ENCODE measurements at regions not wholly inside any gene's neighbourhood (a gene's known extent, or its start where the extent isn't known, plus 50 kb on each side); places are given as distances from the start of the nearest gene placed in this dataset.
"Not testable (repeated sequence)": the region's sequence is repeated elsewhere in the genome, so short reads cannot be mapped to it uniquely, and the experiment has no call there.

DNA sequence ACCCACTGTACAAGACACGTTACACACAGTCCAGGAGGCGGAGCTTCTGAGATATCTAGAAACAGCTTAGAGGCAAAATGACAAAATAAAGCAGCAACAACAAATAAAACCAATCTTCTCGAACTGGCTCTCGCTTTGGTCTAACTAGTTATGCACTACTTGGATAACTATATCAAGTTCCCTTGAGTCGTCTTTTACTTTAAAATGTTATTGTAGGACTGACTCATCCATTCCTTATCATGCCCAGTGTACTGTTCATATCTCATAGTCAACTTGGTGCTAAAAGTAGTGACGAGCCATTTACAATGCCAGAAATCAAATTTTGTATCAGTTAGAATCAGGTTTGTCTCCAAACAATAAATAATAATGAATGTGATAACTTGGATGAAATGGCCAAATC, 102.5 kb upstream of the SLC35G4 start:
- no peak for DNase-seq

DNA sequence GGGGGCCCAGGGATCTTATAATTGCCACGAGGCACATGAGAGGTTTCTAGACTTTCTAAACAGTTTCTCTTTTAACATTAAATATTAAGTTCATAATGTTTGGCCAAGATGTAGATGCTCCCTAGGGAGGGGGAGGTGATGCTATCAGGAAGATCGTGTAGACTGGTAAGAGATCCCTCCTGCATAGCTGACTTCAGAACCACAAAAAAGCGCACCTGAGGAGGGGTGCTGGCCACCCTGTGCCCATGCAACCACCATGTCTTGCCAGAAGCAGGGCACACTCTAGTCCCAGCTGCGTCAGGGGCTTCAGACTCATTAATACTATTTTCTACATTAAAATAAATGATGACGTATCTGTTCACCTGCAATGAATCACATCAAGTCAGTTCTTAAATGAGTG, 103.4 kb upstream of the SLC35G4 start:
- DNase-seq: no peak

DNA sequence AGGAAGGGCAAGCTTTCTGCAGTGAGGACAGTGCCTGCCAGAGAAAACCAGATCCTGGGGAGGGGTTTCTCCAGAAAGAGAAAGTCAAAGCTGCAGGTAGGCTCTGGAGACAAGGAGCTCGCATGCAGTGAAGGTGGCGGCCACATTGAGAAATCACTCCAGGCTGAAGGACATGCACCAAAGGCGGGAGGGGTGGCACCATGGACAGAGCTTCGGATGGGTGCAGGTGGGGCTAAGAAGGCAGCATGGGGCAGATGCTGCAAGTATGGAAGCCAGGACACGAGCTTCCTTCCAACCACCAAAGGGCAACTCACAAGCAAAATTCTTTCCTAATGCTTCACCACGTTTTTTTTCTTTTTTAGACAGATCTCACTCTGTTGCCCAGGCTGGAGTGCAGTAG, 104.4 kb upstream of the SLC35G4 start:
- DNase-seq: no peak

DNA sequence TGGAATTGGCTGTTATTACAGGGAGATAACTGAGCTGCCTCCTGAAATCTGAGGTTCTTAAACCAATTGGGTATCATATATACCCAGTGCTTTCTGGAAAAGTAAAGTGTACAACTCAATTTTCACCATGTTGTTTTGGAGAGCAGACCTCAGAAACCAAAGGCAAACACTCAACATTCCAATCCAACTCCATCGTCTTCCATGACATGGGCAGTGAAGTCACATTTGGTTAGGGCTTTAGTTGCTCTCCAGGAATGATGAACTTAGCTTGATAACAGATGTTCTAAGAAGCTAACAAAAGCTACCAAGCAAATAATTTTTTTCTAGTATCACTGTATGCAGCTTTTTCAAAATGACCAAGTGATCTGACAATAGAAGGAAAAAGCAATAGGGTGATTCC, 107.0 kb upstream of the SLC35G4 start:
- no peak for DNase-seq

DNA sequence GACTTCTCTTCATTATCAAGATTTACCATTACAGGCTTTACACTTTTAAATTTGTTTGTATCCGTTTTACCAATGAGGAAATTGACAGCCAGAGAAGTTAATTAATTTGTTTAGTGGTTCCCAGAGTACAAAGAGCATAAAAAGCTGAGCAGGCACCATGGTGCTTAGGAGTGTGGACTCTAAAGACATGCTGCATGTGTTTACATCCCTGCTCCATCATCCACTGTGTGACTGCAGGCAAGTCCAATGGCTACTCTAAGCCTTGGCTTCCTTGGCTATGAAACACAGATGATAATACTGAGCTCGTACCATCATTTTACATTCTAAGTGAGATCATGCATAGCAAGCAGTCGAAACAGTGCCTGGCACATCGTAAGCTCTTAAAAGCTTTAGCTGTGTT, 108.0 kb upstream of the SLC35G4 start:
- DNase-seq: no peak

DNA sequence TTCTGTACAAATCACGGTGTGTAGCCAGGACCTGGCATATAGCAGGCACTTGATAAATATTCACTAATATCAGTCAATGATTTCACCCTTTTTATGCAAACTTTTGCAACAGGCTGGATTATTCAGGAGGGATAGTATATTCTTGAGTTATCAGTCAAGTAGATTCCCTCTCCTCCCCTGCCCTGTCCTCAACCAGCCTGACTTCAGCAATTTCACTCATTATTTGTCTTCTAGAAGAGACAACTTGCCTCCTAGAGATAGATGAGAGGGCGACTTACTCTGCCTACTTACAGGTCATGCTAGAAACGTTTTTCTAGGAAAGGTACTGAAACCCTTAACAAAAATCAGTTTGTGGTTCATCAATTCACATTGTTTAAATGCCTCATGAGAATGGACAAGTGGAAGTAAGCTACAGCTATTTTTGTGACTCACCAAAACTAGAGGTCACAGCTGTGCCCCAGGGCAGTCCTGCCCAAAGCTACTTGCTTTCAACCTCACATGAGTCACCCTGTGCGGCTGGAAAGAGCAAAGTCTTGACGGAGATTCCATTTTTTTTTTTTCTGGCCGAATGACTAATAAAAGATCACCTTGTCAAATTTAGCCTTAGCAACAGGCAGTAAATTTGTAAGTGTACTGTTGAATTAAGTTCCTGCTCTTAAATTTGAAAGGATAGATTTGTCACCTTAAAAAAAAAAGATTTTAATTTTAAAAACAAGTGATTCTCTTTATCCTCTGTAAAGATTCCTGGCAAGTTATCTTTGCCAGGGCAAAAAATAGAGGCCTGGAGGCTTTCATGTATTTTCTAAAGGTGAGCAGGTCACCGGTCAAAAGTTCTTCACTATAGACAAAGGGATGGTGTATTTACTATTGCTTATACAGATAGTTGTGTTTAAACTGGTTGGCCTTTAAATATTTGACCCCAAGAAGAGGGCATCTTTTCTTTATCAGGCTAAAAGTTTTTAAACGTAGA, 109.0 kb upstream of the SLC35G4 start:
- DNase-seq: no peak

DNA sequence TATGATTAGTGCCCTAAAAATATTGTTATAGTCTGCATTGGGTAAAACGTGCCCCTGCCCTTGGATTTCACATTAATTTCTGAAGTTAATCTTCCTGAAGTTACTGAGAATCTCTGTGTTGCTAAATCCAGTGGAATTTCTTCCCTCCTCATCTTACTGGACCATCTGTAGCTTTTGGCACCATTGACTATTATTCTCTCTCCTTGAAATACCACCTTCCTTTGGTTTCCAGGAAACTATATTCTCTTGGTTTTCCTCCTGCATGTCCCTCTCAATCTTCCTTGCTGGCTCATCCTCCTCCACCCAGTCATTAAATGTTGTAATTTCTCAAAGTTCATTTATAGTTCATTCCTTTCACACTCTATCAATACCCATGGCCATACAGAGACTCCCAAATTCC, 110.6 kb upstream of the SLC35G4 start:
- DNase-seq: no peak

DNA sequence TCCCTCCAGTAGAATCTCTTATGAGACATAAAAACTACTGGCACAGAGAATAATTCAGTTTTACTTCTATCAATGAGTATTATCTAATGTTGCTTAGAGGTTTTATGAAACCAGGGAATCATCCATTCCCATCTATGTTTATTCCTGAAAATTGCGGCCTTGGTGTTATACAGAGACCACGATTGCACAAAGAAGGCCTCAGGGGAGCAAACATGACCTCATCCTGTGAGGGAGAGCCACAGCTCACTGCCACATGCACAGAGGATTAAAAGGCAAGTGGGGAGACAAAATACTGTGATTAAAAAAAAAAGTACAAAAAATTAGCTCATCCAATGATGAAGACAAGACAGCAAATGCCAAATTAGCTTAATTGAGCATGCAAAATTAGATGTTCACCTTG, 111.8 kb upstream of the SLC35G4 start:
- DNase-seq: no peak

DNA sequence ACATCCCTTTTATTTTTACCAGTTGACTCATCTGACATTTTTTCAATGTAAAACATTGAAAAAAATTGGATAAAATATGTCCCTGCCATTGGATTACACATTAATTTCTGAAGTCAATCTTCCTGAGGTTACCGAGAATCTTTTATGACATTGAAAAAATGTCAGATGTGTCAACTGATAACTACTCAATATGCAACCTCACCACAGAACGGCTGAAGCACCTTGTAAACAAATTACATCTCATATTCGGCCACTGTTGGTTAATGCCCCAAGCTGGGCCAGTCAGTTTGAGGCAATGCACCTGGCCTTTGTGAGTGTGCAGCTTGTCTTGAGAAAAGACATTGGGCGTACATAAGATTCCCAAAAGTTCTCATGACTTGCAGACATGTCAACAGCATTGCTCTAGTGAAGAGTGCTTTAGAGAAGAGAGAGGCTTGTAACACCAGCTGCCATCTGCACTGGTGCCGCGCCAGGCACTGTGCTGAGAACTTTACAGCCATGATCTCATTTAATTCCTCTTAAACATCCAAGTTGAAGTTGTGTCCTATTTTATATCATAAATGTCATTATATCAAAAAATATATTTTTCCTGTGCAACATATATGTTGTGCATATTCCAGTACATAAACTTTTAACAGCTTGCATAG, 112.7 kb upstream of the SLC35G4 start:
- no peak for DNase-seq

DNA sequence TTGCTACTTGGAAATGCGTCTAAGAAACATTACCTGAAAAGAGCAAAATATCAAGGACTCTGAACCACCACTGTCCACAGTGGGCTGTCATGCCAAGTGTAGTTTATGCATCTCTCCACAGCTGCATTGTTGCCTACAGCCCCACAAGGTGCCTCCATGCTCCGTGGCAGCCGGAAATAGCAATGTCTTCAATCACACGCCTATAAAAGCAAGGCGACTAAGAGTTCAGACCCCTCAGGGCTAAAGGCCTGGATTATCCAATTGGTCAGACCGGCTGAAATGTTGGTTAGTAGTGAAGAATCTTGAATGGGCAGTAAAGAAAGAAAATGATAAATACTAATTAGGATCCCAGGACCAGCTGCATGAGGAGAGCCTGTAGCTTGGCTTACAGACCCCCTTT, 114.0 kb upstream of the SLC35G4 start:
- no peak for DNase-seq

DNA sequence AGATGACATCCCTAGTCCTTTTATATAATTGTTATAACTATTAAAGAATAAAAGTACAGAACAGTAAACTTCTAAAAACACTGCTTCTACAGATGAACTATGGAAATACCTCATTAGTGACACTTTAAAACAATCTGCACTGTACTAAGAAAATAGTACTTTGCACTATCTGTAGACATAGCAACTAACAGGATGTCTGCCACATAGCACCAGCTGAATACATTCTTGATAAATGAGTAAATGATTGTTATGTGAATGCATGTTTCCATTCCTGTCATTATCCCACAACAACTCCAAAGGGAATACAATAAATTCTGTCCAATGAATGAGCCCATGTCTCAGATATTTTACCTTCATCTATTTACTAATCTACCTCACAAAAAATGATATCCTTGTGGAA, 115.3 kb upstream of the SLC35G4 start:
- no peak for DNase-seq

DNA sequence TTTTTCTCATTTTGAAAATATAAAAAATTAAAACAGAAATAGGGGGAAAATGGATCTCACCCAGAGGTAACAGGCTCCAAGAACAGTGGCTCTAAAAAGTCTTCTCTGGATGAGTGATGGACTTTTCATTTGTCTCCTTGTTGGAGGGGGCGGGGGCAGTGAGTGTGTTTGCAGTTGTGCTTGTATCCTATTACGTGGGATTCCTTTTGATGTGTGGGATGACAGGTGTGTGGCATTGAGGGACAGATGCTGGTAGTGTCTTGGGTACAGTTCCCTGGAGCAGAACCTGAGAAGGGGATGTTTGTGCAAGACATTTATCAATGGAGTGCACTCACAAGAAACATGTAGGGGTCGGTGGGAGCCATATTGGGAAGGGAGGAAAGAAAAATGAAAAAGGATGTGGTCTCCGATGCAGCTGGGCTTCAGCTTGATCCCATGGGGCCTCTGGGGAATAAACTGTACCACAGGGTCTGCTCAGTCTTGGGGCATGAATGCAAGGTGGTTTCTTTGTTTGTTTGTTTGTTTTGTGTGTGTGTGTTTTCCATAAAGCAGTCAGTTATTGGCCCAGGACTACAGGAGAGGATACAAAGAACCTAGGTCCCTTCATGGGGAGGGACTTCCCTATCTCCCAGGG, 120.0 kb upstream of the SLC35G4 start:
- DNase-seq: no peak

DNA sequence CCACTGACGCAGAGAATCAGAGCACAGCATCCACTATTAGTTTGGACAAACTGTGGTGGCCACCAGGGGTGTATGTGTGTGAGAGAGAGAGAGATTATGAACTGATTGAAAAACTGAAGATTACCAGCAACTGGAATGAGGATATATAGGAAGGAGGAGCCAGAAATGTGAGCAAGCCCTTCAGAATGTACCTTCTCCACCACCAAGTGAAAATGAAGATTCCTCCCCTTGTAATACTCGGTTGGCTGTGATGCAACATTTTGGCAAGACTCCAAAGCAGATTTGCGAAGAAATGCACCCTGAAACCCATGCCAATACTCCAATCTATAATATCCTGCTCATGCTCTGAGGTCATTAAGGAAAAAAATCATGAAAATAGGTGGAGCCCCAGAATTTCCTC, 121.2 kb upstream of the SLC35G4 start:
- DNase-seq: no peak

DNA sequence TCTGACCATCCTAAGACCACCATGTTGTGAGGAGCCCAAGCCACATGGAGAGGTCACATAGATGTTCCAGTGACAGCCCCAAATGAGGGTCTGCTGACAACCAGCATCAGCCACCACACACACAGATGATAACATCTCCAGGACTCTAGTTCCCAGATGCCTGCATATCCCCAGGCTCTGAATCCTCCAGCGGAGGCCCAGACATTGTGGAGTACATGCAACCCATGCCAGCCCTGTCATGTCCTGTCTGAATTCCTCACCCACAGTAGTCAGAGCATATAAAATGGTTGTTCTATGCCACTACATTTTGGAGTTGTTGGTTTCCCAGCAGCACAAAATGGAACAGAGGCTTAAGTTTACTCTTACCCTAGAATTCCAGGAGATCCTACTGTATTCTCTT, 122.0 kb upstream of the SLC35G4 start:
- no peak for DNase-seq

DNA sequence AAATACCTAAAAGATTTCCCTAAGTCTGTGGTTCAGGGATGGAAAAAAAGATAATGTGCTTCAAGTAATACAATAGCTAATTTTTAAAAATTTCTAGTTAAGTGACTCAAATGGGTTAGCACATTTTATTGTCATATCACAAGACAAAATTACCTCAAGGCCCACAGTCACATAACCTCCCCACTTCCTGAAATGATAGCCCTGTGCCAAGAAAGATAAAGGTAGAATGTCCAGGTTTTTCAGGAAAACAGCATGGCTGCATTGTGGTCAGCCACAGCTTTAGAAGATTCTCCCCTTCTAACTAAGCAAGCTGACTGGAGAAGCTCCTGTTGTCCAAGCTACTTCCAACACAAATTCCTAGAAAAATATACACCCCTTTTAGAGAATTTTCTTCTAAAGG, 127.1 kb upstream of the SLC35G4 start:
- DNase-seq: no peak

DNA sequence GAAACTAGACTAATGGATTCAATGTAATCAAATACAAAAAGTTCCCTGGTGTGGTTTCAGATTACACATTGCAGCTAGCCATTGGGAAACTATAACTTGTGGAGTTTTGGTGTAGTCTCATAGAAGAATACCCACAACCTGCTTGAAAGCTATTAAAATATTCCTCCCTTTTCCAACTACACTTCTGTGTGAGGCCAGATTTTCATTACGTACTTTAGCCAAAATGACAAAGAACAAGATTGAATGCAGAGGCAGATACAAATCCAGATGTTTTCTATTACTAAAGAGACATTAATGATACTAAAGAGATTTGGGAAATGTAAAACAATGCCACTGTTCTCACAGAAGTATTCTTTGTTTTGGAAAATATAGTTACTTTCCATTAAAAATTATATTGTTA, 128.7 kb upstream of the SLC35G4 start:
- no peak for DNase-seq

DNA sequence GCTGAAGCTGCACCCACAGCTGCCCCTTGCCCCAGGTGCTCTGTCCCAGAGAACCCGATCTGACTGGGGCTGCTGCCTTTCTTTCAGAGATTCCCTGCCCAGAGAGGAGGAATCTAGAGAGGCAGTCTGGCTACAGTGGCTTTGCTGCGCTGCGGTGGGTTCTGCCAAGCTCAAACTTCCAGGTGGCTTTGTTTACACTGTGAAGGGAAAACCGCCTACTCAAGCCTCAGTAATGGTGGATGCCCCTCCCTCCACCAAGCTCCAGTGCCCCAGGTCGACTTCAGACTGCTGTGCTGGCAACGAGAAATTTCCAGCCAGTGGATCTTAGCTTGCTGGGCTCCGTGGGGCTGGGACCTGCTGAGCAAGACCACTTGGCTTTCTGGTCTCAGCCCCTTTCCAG, 130.4 kb upstream of the SLC35G4 start:
- DNase-seq: not testable (repeated sequence)

DNA sequence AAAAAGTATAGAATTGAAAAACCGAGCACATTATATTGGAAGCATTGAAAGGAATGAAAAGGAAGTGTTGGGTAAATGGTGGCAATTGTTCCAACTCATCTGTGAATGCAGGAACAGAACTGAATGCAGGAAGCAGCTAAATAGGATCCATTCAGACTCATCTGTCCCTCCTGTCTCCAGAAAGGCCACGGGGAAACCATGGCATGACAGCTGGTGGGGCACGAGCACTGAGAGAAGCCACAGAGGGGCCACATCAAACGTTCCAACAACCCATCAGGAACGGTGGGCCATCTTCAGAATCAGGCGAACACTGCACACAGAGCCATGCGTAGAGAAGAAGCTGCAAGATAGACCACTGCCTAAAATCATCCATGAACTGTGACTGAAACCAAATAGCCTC, 138.5 kb upstream of the SLC35G4 start:
- DNase-seq: no peak

DNA sequence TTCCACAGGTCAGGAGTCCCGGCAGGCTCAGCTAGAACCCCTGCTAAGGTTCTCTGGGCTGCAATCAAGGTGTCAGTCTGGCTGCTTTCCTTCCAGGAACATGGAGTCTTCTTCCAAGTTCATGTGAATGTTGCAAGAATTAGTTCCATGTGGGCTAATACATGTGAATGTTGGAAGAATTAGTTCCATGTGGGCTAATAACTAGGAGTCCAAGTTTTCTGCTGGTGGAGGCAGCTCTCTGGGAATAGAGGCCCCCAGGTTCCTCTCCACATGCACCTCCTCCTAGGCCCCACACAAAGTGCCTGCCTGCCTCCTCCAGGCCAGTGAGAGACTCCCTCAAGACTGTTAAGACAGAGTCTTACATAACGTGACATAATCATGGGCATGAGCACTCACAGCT, 140.8 kb upstream of the SLC35G4 start:
- DNase-seq: no peak

DNA sequence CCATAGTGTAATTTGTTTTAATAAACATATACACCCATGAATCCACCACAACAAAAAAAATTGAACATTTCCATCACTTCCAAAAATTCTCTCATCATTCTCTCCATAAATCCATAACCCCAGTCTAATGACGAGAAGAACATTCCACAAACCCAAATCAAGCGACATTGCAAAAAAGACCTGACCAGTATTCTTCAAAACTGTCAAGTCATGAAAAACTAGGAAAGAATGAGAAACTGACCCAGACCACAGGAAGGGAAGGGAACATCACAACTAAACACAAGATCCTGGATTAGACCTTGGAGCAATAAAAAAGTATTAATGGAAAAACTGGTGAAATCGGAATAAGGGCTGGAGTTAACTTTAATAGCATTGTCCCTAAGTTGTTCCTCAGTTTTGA, 141.3 kb upstream of the SLC35G4 start:
- no peak for DNase-seq

DNA sequence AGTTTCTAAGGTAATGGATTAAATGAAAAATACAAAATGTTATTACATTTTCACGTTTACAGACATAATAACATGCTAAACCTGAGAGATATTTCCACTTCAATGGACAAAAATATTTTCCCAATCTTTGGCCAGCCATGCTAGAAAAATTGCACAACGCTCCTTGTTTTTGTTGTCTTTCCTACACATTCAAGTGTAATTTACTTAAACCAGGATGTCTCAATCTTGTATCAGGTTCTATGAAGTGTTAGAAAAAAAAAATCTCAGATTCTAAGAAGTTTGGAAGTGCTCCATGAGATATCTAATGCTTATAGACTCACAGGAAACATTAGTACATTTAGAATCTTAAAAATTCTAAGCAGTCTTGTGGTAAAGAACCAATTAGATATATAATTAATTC, 141.8 kb upstream of the SLC35G4 start:
- no peak for DNase-seq

DNA sequence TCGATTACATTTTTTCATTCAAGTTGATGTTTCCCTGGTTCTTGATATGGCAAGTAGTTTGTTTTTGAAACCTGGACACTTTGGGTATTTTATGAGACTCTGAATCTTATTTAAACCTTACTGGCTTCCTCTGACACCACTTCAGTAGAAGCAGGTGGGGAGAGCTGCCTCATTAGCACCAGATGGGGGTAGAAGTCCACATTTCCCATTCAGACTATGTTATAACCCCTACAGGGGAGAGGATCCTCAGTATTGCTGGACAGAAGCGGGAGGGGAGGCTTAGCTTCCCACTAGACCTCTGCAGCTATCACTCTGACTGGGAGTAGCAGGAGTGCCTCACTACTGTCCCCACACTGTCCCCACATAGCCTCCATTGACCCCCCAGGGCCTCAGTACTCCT, 145.3 kb upstream of the SLC35G4 start:
- no peak for DNase-seq

DNA sequence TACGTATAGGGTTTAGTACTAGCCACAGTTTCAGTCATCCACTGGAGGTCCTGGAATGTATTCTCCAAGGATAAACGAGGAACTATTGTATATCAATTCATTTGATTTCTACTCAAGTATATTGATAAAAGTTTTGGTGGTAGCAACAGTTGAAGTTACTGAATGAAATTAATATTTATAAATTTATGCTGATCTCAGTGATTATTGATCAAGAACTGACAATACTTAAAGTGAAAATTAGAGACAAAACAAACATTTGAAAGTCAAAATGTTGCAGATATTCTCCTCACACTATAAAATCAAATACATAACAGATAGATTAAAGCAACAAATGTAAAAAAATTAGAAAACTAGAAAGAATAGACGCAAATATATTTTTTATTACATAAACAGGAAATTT, 150.9 kb upstream of the SLC35G4 start:
- no peak for DNase-seq

DNA sequence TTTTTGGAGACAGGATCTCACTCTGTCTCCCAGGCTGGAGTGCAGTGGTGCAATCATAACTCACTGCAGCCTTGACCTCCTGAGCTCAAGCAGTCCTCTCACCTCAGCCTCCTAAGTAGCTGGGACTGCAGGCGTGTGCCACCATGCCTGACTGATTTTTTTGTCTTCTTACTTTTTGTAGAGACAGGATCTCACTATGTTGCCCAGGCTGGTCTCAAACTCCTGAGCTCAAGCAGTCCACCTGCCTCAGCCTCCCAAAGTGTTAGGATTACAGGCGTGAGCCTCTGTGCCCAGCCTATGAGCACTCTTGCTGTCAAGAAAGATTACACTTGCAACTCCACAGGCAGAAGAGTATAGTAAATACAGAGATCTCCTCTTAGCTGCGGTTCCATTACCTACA, 151.5 kb upstream of the SLC35G4 start:
- not testable (repeated sequence) for DNase-seq
